ENCODE measurements at regions not wholly inside any gene's neighbourhood (a gene's known extent, or its start where the extent isn't known, plus 50 kb on each side); places are given as distances from the start of the nearest gene placed in this dataset.
"Not testable (repeated sequence)": the region's sequence is repeated elsewhere in the genome, so short reads cannot be mapped to it uniquely, and the experiment has no call there.

DNA sequence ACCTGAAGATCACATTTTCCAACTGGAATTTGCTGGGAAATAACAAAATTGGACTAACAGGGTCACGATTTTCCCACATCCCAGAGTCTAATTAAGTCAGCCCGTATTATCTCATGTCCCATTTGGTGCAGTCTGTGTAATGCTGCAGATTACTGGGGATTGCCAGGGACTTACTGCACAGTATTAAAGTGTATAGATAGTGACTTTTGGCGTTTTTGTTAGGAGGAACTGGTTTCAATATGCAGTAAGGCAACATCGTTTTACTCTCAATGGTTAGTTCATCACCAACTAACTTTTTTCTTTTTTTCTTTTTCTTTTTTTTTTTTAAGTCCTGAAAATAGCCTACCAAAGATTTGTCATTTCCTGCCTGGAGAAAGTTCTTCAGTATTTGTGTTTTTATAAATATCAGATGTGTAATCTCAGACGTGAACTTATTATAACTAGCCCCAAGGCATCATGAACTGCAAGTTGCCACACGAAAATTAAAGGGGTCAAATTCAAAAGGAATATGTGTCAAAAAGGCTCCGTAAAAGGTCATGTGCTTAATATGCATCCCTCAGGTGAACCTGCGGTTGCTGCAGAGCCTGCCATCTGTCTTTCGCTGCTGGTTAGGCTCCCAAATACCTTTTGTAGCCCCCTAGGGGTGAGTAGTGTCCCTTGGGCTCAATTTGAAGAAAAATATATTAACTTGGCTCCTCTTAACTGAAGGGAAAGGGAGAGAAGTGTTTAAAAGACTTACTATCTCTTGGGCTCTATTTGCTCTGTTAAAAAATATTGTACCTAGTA lies 176.7 kb upstream of the ADAMTSL1 start:
- no peak for DNase-seq
- no peaks in the 10 kb centered on the region for H3K36me3 ChIP-seq
- TF ChIP-seq, protein P1, sequence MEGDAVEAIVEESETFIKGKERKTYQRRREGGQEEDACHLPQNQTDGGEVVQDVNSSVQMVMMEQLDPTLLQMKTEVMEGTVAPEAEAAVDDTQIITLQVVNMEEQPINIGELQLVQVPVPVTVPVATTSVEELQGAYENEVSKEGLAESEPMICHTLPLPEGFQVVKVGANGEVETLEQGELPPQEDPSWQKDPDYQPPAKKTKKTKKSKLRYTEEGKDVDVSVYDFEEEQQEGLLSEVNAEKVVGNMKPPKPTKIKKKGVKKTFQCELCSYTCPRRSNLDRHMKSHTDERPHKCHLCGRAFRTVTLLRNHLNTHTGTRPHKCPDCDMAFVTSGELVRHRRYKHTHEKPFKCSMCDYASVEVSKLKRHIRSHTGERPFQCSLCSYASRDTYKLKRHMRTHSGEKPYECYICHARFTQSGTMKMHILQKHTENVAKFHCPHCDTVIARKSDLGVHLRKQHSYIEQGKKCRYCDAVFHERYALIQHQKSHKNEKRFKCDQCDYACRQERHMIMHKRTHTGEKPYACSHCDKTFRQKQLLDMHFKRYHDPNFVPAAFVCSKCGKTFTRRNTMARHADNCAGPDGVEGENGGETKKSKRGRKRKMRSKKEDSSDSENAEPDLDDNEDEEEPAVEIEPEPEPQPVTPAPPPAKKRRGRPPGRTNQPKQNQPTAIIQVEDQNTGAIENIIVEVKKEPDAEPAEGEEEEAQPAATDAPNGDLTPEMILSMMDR (IDR thresholded peaks at IDR 0.05) = no peak
- intact Hi-C loops (cut with DNase I) = no loop called here
- H3K27ac ChIP-seq = no peak overlapping the region
- no peaks in the 10 kb centered on the region for H3K27me3 ChIP-seq
- H3K4me3 ChIP-seq = no peak overlapping the region
- no peak for ATAC-seq
- no peaks in the 10 kb centered on the region for H3K4me1 ChIP-seq
- H3K9me3 ChIP-seq = no peaks in the 10 kb centered on the region

DNA sequence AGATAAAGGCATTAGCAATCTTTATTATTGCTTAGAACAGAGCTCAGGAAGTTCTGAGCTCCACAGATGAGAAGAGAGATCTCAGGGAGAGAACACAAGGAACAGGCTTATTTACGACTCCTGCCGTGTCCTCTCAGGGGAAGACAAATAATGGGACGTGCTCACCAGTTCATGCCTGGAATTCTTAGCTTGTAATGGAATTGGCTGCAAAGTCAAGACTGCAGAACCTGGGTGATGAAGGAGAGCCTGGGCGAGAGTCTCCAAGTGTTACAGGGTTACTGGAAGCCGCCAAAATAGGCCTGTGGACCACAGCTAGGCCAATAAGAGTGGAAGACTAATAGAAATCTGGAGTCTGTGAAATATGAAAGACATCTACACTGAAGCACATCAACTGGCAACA lies 174.5 kb upstream of the ADAMTSL1 start:
- Histone ChIP-seq H3K9me3 (no peaks in the 10 kb centered on the region), H3K27me3 (no peaks in the 10 kb centered on the region), H3K4me3 (no peak overlapping the region), H3K36me3 (no peaks in the 10 kb centered on the region), H3K4me1 (no peaks in the 10 kb centered on the region), H3K27ac (no peak overlapping the region)
- intact Hi-C loops (cut with DNase I) = no loop called here
- no peak for ATAC-seq
- no peak for DNase-seq
- TF ChIP-seq, protein P1 (IDR thresholded peaks at IDR 0.05) = no peak

DNA sequence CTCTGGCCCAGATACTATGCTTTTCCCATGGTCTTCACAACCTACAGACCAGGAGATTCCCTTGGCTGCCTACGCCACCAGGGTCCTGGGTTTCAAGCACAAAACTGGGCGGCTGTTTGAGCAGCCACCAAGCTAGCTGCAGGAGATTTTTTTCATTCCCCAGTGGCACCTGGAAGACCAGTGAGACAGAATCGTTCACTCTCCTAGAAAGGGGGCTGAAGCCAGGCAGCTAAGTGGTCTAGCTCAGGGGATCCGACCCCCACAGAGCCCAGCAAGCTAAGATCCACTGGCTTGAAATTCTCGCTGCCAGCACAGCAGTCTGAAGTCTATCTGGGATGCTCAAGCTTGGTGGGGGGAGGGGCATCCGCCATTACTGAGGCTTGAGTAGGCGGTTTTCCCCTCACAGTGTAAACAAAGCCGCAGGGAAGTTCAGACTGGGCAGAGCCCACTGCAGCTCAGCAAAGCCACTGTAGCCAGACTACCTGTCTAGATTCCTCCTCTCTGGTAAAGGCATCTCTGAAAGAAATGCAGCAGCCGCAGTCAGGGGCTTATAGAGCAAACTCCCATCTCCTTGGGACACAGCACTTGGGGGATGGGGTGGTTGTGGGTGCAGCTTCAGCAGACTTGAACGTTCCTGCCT lies 168.7 kb upstream of the ADAMTSL1 start:
- intact Hi-C loops (cut with DNase I); H3K9me3 ChIP-seq; H3K4me1 ChIP-seq; H3K27me3 ChIP-seq; H3K27ac ChIP-seq; H3K4me3 ChIP-seq; DNase-seq; ATAC-seq; H3K36me3 ChIP-seq: not testable (repeated sequence)

DNA sequence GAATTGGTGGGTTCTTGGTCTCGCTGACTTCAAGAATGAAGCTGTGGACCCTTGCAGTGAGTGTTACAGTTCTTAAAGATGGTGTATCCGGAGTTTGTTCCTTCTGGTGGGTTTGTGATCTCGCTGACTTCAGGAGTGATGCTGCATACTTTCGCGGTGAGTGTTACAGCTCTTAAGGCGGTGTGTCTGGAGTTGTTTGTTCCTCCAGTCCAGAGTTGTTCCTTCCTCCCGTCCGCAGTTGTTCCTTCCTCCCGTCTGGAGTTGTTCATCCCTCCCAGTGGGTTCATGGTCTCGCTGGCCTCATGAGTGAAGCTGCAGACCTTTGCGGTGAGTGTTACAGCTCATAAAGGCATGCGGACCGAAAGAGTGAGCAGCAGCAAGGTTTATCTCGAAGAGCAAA lies 159.6 kb upstream of the ADAMTSL1 start:
- peaks cover 0 to 17% of the 10 kb centered on the region in 2 donors for H3K9me3 ChIP-seq
- no peak for ATAC-seq

DNA sequence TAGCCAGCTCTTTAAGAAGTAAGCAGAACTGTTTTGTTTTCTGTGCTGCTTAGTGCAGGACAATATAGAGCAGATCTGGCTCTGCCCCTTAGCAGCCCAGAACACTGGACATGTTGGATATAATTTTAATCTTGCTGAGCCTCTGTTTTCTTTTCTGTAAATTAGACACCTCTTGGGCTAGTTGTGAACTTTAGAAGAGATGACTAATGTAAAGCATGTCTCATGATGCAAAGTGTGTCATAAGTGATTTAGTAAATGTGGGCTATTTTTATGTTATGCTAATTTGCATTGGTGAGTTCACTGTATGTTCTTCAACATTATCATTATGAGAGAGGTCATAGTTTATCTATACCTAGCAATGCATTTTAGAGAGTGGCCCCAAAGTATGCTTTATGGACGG lies 156.1 kb upstream of the ADAMTSL1 start:
- Histone ChIP-seq H3K9me3 (peaks cover 0 to 15% of the 10 kb centered on the region in 2 donors), H3K4me1 (no peaks in the 10 kb centered on the region), H3K27ac (no peak overlapping the region), H3K4me3 (no peak overlapping the region), H3K36me3 (no peaks in the 10 kb centered on the region), H3K27me3 (no peaks in the 10 kb centered on the region)
- intact Hi-C loops (cut with DNase I) = no loop called here
- DNase-seq = no peak
- TF ChIP-seq, protein P1 (IDR thresholded peaks at IDR 0.05) = no peak
- no peak for ATAC-seq

More for the DNA sequence above, 159.6 kb upstream of the ADAMTSL1 start:
- no peaks in the 10 kb centered on the region for H3K4me1 ChIP-seq
- no peaks in the 10 kb centered on the region for H3K27me3 ChIP-seq
- TF ChIP-seq, protein P1 (IDR thresholded peaks at IDR 0.05) = no peak
- no peak overlapping the region for H3K27ac ChIP-seq
- no peak for DNase-seq
- H3K36me3 ChIP-seq = no peaks in the 10 kb centered on the region
- intact Hi-C loops (cut with DNase I) = no loop called here
- H3K4me3 ChIP-seq = no peak overlapping the region

Measured in left lung (tissue), 4 donors.